ENCODE measurements at regions not wholly inside any gene's neighbourhood (a gene's known extent, or its start where the extent isn't known, plus 50 kb on each side); places are given as distances from the start of the nearest gene placed in this dataset.

DNA sequence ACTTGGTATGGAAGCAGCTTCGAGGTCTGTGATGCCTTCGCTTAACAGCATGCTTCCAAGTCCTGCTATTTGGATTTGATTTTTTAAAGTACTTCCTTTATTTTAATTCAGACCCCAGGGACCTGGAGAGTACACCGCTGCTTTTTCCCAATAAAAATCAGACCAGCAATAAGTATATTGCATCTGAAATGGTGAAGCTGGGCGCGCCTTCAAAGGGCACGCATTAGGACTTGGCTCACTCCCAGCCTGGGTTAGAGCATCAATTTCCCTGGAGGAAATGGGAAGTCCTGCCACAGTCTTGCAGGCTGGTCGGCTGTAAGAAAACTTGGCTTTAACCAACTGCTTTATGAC is 325.1 kb downstream of the RRAGC start:
- TF ChIP-seq, protein P1, sequence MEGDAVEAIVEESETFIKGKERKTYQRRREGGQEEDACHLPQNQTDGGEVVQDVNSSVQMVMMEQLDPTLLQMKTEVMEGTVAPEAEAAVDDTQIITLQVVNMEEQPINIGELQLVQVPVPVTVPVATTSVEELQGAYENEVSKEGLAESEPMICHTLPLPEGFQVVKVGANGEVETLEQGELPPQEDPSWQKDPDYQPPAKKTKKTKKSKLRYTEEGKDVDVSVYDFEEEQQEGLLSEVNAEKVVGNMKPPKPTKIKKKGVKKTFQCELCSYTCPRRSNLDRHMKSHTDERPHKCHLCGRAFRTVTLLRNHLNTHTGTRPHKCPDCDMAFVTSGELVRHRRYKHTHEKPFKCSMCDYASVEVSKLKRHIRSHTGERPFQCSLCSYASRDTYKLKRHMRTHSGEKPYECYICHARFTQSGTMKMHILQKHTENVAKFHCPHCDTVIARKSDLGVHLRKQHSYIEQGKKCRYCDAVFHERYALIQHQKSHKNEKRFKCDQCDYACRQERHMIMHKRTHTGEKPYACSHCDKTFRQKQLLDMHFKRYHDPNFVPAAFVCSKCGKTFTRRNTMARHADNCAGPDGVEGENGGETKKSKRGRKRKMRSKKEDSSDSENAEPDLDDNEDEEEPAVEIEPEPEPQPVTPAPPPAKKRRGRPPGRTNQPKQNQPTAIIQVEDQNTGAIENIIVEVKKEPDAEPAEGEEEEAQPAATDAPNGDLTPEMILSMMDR (IDR thresholded peaks at IDR 0.05) = no peak
- no peak for TF ChIP-seq POLR2A (IDR thresholded peaks at IDR 0.05)
- DNase-seq = no peak
- Histone ChIP-seq H3K4me1 (replicated peaks in 1 of 2) (no peaks in the 10 kb centered on the region), H3K9me3 (replicated peaks in 1 of 3) (no peaks in the 10 kb centered on the region), H3K36me3 (replicated peaks in 1 of 2) (no peaks in the 10 kb centered on the region), H3K27me3 (peaks cover 6% of the 10 kb centered on the region), H3K27ac (no peak overlapping the region), H3K4me3 (no peak overlapping the region)
- 72 to 84% (median 76%) methylated on average over 7 of the region's 7 CpGs for WGBS, 4 donors
- intact Hi-C loops (cut with DNase I) = no loop called here

DNA sequence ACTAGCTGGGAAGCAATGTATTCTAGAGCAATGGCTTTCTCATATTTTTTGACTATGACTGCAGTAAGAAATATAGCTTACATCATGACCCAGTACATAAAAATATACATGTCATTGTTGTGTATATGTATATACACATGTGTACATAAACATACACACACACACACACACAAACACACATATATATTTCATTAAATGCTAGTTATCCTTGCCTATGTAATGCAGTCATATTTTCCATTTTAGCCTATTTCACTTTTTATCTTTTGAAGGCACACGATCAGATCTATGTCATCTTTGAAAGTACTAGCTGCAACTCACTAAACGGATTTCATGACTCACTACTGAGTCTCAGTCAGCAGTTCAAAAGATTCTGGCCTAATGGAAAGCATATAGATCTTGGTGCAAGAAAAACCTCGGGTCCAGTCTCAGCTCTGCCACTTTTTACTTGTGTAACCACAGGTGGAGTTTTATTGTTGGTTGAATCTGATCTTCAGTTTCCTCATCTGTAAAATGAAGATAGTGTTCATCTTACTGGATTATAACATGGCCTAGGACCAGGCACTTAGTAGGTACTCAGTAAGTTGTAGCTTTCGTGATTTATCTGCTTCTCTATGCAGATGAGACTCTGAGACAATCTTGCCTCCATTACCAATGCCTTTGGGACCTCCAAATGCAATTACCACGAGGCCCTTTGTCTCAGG is 325.6 kb downstream of the RRAGC start:
- Histone ChIP-seq H3K4me3 (no peak overlapping the region), H3K36me3 (replicated peaks in 1 of 2) (no peaks in the 10 kb centered on the region), H3K9me3 (replicated peaks in 1 of 3) (no peaks in the 10 kb centered on the region), H3K27ac (no peak overlapping the region), H3K4me1 (replicated peaks in 1 of 2) (no peaks in the 10 kb centered on the region), H3K27me3 (peaks cover 6% of the 10 kb centered on the region)
- WGBS, 4 donors = 56 to 69% (median 61%) methylated on average over 5 of the region's 5 CpGs
- TF ChIP-seq, protein P1 (IDR thresholded peaks at IDR 0.05) = no peak
- no peak for TF ChIP-seq POLR2A (IDR thresholded peaks at IDR 0.05)
- no peak for DNase-seq
- intact Hi-C loops (cut with DNase I) = no loop called here

DNA sequence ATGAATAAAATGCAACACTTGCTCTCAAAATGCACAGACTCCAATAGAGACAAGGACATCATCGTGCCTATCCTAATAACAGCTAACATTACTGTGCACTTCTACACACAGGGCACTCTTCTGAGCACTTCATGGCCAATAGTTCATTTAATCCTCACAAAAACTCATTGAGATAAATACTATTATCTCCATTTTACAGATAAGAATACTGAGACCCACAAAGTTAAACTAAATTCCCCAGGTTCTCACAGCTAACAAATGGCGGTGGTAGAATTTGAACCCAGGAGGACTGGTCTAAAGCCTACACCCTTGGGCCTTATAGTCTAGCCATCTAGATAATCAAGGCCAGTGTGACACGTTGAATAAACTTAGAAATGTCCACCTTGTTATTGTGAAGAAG is 328.6 kb downstream of the RRAGC start:
- WGBS, 4 donors = 91 to 96% (median 92%) methylated on average over 3 of the region's 3 CpGs

DNA sequence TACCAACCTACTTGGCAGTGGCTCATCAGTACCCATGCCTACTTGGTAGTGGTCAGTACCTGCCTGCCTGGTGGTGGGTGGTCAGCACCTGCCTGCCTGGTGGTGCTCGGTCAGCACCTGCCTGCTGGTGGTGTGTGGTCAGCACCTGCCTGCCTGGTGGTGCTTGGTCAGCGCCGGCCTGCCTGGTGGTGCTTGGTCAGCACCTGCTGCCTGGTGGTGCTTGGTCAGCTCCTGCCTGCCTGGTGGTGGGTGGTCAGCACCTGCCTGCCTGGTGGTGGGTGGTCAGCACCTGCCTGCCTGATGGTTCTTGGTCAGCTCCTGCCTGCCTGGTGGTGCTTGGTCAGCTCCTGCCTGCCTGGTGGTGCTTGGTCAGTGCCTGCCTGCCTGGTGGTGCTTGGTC is 329.6 kb downstream of the RRAGC start:
- H3K27me3 ChIP-seq = peaks cover 7% of the 10 kb centered on the region
- no peaks in the 10 kb centered on the region for H3K4me1 ChIP-seq (replicated peaks in 1 of 2)
- no peaks in the 10 kb centered on the region for H3K9me3 ChIP-seq (replicated peaks in 1 of 3)
- TF ChIP-seq, protein P1 (IDR thresholded peaks at IDR 0.05) = no peak
- no peak for TF ChIP-seq POLR2A (IDR thresholded peaks at IDR 0.05)
- intact Hi-C loops (cut with DNase I) = no loop called here
- no peak for DNase-seq
- no peak overlapping the region for H3K4me3 ChIP-seq
- H3K36me3 ChIP-seq (replicated peaks in 1 of 2) = no peaks in the 10 kb centered on the region
- H3K27ac ChIP-seq = no peak overlapping the region
- WGBS, 4 donors = 100% methylated on average over 1 to 3 of the region's 3 CpGs; no CpG with 5 or more reads in 1 of the 4 donors

More for the DNA sequence above, 328.6 kb downstream of the RRAGC start:
- TF ChIP-seq, protein P1 (IDR thresholded peaks at IDR 0.05) = no peak
- no peak for TF ChIP-seq POLR2A (IDR thresholded peaks at IDR 0.05)
- DNase-seq = no peak
- H3K4me3 ChIP-seq = no peak overlapping the region
- no peaks in the 10 kb centered on the region for H3K9me3 ChIP-seq (replicated peaks in 1 of 3)
- no peak overlapping the region for H3K27ac ChIP-seq
- no peaks in the 10 kb centered on the region for H3K36me3 ChIP-seq (replicated peaks in 1 of 2)
- intact Hi-C loops (cut with DNase I) = no loop called here
- no peaks in the 10 kb centered on the region for H3K27me3 ChIP-seq
- no peaks in the 10 kb centered on the region for H3K4me1 ChIP-seq (replicated peaks in 1 of 2)

All from adrenal gland (tissue), 9 donors.